Lower leg skin (tissue), 3 donors: ENCODE measurements at regions not wholly inside any gene's neighbourhood (a gene's known extent, or its start where the extent isn't known, plus 50 kb on each side); places are given as distances from the start of the nearest gene placed in this dataset.

Experiments
- POLR2A ChIP-seq, 2 donors: fragments of 450-650 bp; IDR thresholded peaks; one replicate each; pipeline ENCODE4 v1.6.1; 2016 to 2017; ENCODE audit warnings: antibody characterized with exemption in 2 of 2, mild to moderate bottlenecking in 1 of 2, moderate library complexity in 1 of 2
- TF ChIP-seq, protein P1 (sequence below), 3 donors: fragments of 450-650 bp; IDR thresholded peaks; one replicate each; pipeline ENCODE4 v1.5.1; 2016; ENCODE audit warnings: antibody characterized with exemption in 3 of 3, mild to moderate bottlenecking in 3 of 3, moderate library complexity in 2 of 3

DNA sequence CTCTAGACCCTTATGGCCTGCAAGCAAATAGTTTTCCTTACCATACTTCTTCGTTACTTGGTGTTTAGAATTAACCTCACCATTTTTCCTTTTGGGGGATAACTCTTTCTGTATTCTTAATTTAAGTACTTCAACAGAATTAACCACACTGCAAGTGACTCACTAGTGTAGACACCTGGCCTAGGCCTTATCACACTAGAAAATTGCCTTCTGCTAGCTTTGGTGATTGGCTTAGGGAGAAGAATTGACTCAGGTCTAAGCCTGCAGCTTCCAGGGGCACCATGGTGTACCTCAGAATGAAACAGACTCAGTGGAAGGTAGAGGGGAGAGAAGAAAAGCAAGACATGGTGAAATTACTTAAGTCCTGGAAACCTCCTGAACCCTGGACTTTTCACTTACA lies 112.8 kb upstream of the HMHB1 start:
- TF ChIP-seq, protein P1, sequence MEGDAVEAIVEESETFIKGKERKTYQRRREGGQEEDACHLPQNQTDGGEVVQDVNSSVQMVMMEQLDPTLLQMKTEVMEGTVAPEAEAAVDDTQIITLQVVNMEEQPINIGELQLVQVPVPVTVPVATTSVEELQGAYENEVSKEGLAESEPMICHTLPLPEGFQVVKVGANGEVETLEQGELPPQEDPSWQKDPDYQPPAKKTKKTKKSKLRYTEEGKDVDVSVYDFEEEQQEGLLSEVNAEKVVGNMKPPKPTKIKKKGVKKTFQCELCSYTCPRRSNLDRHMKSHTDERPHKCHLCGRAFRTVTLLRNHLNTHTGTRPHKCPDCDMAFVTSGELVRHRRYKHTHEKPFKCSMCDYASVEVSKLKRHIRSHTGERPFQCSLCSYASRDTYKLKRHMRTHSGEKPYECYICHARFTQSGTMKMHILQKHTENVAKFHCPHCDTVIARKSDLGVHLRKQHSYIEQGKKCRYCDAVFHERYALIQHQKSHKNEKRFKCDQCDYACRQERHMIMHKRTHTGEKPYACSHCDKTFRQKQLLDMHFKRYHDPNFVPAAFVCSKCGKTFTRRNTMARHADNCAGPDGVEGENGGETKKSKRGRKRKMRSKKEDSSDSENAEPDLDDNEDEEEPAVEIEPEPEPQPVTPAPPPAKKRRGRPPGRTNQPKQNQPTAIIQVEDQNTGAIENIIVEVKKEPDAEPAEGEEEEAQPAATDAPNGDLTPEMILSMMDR (IDR thresholded peaks at IDR 0.05) = no peak
- TF ChIP-seq POLR2A (IDR thresholded peaks at IDR 0.05) = no peak
